Left lung (tissue), 4 donors: ENCODE measurements at regions not wholly inside any gene's neighbourhood (a gene's known extent, or its start where the extent isn't known, plus 50 kb on each side); places are given as distances from the start of the nearest gene placed in this dataset.
A peak's percentile ranks its signal among the peaks of the same experiment; 100 is the strongest.

ENCODE experiments used
- ATAC-seq: fragments of 200-7000 bp; cut with Tn5 transposase; one replicate; pipeline ENCODE4 v1.9.1; 2020; ENCODE audit warnings: moderate library complexity
- DNase-seq, 4 donors: peaks; one replicate each; pipeline ENCODE4 v3.0.0-alpha.2; 2013 to 2020
- H3K27ac ChIP-seq, 2 donors: fragments of 200-600 bp; sonication (generic) in 1 of 2; one replicate each; pipeline versions ENCODE4 v1.5.0 to v1.8.0; 2020 to 2021
- H3K27me3 ChIP-seq, 2 donors: fragments of 200-600 bp; sonication (generic) in 1 of 2; one replicate each; pipeline versions ENCODE4 v1.5.0 to v1.8.0; 2020 to 2021
- H3K36me3 ChIP-seq, 2 donors: fragments of 200-600 bp; sonication (generic) in 1 of 2; one replicate each; pipeline versions ENCODE4 v1.5.0 to v1.8.0; 2020 to 2021
- H3K4me1 ChIP-seq, 2 donors: fragments of 200-600 bp; one replicate each; pipeline ENCODE4 v1.8.0; 2021
- H3K4me3 ChIP-seq, 2 donors: fragments of 200-600 bp; sonication (generic) in 1 of 2; one replicate each; pipeline versions ENCODE4 v1.5.0 to v1.8.0; 2020 to 2021; ENCODE audit warnings: mild to moderate bottlenecking in 1 of 2
- H3K9me3 ChIP-seq, 2 donors: fragments of 200-600 bp; sonication (generic) in 1 of 2; one replicate each; pipeline versions ENCODE4 v1.5.0 to v1.8.0; 2020 to 2021
- CTCF ChIP-seq, 2 donors: fragments of 200-600 bp; sonication (generic) in 1 of 2; IDR thresholded peaks; one replicate each; pipeline versions ENCODE4 v1.5.0 to v1.8.0; 2021; ENCODE audit warnings: antibody characterized with exemption in 2 of 2
- intact Hi-C, 2 donors: fragments of 100-400 bp; cut with DNase I; formaldehyde crosslinking; loops; one replicate each; pipeline versions ENCODE4 v1.11.2 to v1.14.2; 2022
- donor health status: DM: no; HTN: yes; CAD: no.
- donor health status: DM: no; HTN: no; CAD: no.

- intact Hi-C loops = no loop called here
- no peak for DNase-seq
- Histone ChIP-seq H3K9me3 (peaks cover 0 to 9% of the 10 kb centered on the region in 2 donors), H3K4me3 (no peak overlapping the region), H3K27me3 (no peaks in the 10 kb centered on the region), H3K27ac (no peak overlapping the region), H3K4me1 (no peaks in the 10 kb centered on the region), H3K36me3 (no peaks in the 10 kb centered on the region)
- no peak for ATAC-seq
- no peak for TF ChIP-seq CTCF (IDR thresholded peaks at IDR 0.05)
Measured at GRCh38 chr12:126558810-126559209, 1493.6 kb downstream of the AACS start.

GRCh38 chr12:126567016-126567415 is 1501.8 kb downstream of the AACS start:
- Histone ChIP-seq H3K9me3 (peaks cover 0 to 9% of the 10 kb centered on the region in 2 donors), H3K36me3 (no peaks in the 10 kb centered on the region), H3K4me3 (no peak overlapping the region), H3K27me3 (no peaks in the 10 kb centered on the region), H3K27ac (no peak overlapping the region), H3K4me1 (no peaks in the 10 kb centered on the region)
- intact Hi-C loops = no loop called here
- DNase-seq (peak in 1 of 4 donors; percentile 65), ATAC-seq (no peak)
- no peak for TF ChIP-seq CTCF (IDR thresholded peaks at IDR 0.05)

GRCh38 chr12:126569706-126570105 is 1504.5 kb downstream of the AACS start:
- ATAC-seq (no peak), DNase-seq (no peak)
- intact Hi-C loops = no loop called here
- no peak for TF ChIP-seq CTCF (IDR thresholded peaks at IDR 0.05)
- Histone ChIP-seq H3K27me3 (no peaks in the 10 kb centered on the region), H3K4me3 (no peak overlapping the region), H3K4me1 (no peaks in the 10 kb centered on the region), H3K9me3 (peaks cover 0 to 9% of the 10 kb centered on the region in 2 donors), H3K36me3 (no peaks in the 10 kb centered on the region), H3K27ac (no peak overlapping the region)

- intact Hi-C loops = no loop called here
- Histone ChIP-seq H3K27ac (no peak overlapping the region), H3K36me3 (no peaks in the 10 kb centered on the region), H3K4me1 (no peaks in the 10 kb centered on the region), H3K4me3 (no peak overlapping the region), H3K27me3 (no peaks in the 10 kb centered on the region), H3K9me3 (peaks cover 0 to 9% of the 10 kb centered on the region in 2 donors)
- no peak for TF ChIP-seq CTCF (IDR thresholded peaks at IDR 0.05)
- DNase-seq (peak in 1 of 4 donors; percentile 0), ATAC-seq (no peak)
Measured at GRCh38 chr12:126570566-126570965, 1505.3 kb downstream of the AACS start.

- H3K9me3 ChIP-seq = peaks cover 0 to 1% of the 10 kb centered on the region in 2 donors
- no peaks in the 10 kb centered on the region for H3K27me3 ChIP-seq
- ATAC-seq (no peak), DNase-seq (no peak)
- H3K4me3 ChIP-seq = no peak overlapping the region
- H3K36me3 ChIP-seq = no peaks in the 10 kb centered on the region
- TF ChIP-seq CTCF (IDR thresholded peaks at IDR 0.05) = no peak
- H3K4me1 ChIP-seq = no peaks in the 10 kb centered on the region
- intact Hi-C loops = no loop called here
- H3K27ac ChIP-seq = no peak overlapping the region
Measured at GRCh38 chr12:126572170-126572569, 1506.9 kb downstream of the AACS start.
